Stimulated activated naive CD8-positive, alpha-beta T cell treated with anti-CD3 and anti-CD28 coated beads, Interleukin-15, amount 100 ng/mL, for 72 hours (primary cell): ENCODE measurements at regions not wholly inside any gene's neighbourhood (a gene's known extent, or its start where the extent isn't known, plus 50 kb on each side); places are given as distances from the start of the nearest gene placed in this dataset.

Experiments used
- ATAC-seq: fragments of 150-1000 bp; cut with Tn5 transposase; 2 replicates; pipeline ENCODE4 v1.10.0; 2021; ENCODE audit warnings: mild to moderate bottlenecking, moderate library complexity
- DNase-seq, 2 donors: peaks; one replicate each; pipeline ENCODE4 v3.0.0; 2021 to 2022
- H3K27ac Mint-ChIP-seq, 2 donors: one replicate each; pipeline ENCODE4 v1.8.0; 2022; ENCODE audit warnings: mild to moderate bottlenecking in 2 of 2, mixed read lengths in 2 of 2, moderate library complexity in 2 of 2
- H3K27me3 Mint-ChIP-seq: one replicate; pipeline ENCODE4 v1.8.0; 2022; ENCODE audit warnings: mixed read lengths
- H3K4me1 Mint-ChIP-seq: one replicate; pipeline ENCODE4 v1.8.0; 2022; ENCODE audit warnings: mild to moderate bottlenecking, mixed read lengths
- H3K4me3 Mint-ChIP-seq, 2 donors: one replicate each; pipeline ENCODE4 v1.8.0; 2022; ENCODE audit warnings: mild to moderate bottlenecking in 2 of 2, mixed read lengths in 2 of 2, moderate library complexity in 1 of 2
- H3K9me3 Mint-ChIP-seq, 2 donors: one replicate each; pipeline ENCODE4 v1.8.0; 2022; ENCODE audit warnings: mixed read lengths in 2 of 2

GRCh38 chr12:97756066-97756666 lies 293.6 kb downstream of the RMST start:
- DNase-seq (no peak), ATAC-seq (no peak)
- no peak overlapping the region for H3K4me3 Mint-ChIP-seq
- H3K4me1 Mint-ChIP-seq = no peaks in the 10 kb centered on the region
- H3K9me3 Mint-ChIP-seq = peaks cover 7 to 8% of the 10 kb centered on the region in 2 donors
- H3K27me3 Mint-ChIP-seq = no peaks in the 10 kb centered on the region
- no peak overlapping the region for H3K27ac Mint-ChIP-seq

GRCh38 chr12:97756741-97757140 lies 294.1 kb downstream of the RMST start:
- Mint-ChIP-seq H3K27ac (no peak overlapping the region), H3K4me3 (no peak overlapping the region), H3K27me3 (no peaks in the 10 kb centered on the region), H3K4me1 (no peaks in the 10 kb centered on the region), H3K9me3 (peaks cover 7 to 8% of the 10 kb centered on the region in 2 donors)
- ATAC-seq (no peak), DNase-seq (no peak)

GRCh38 chr12:97757481-97758193 lies 295.0 kb downstream of the RMST start:
- H3K4me1 Mint-ChIP-seq = no peaks in the 10 kb centered on the region
- no peak overlapping the region for H3K27ac Mint-ChIP-seq
- ATAC-seq = no peak

GRCh38 chr12:97758194-97758501 lies 295.5 kb downstream of the RMST start:
- H3K4me1 Mint-ChIP-seq = no peaks in the 10 kb centered on the region
- H3K4me3 Mint-ChIP-seq = no peak overlapping the region
- ATAC-seq (no peak), DNase-seq (no peak)
- no peak overlapping the region for H3K27ac Mint-ChIP-seq
- peaks cover 7 to 8% of the 10 kb centered on the region in 2 donors for H3K9me3 Mint-ChIP-seq
- no peaks in the 10 kb centered on the region for H3K27me3 Mint-ChIP-seq

More at GRCh38 chr12:97757481-97758193, 295.0 kb downstream of the RMST start:
- no peak for DNase-seq
- Mint-ChIP-seq H3K9me3 (peaks cover 7 to 8% of the 10 kb centered on the region in 2 donors), H3K27me3 (no peaks in the 10 kb centered on the region), H3K4me3 (no peak overlapping the region)

GRCh38 chr12:97758586-97758985 lies 296.0 kb downstream of the RMST start:
- H3K9me3 Mint-ChIP-seq = peaks cover 7% of the 10 kb centered on the region in 2 donors
- no peak for DNase-seq
- no peak overlapping the region for H3K4me3 Mint-ChIP-seq
- no peak for ATAC-seq
- no peaks in the 10 kb centered on the region for H3K27me3 Mint-ChIP-seq
- H3K4me1 Mint-ChIP-seq = no peaks in the 10 kb centered on the region
- H3K27ac Mint-ChIP-seq = no peak overlapping the region

GRCh38 chr12:97760601-97761000 lies 298.0 kb downstream of the RMST start:
- no peak for ATAC-seq
- H3K4me3 Mint-ChIP-seq = no peak overlapping the region
- H3K27ac Mint-ChIP-seq = no peak overlapping the region

GRCh38 chr12:97763113-97763512 lies 300.5 kb downstream of the RMST start:
- no peak for ATAC-seq
- no peak overlapping the region for H3K27ac Mint-ChIP-seq
- no peaks in the 10 kb centered on the region for H3K27me3 Mint-ChIP-seq
- peaks cover 3 to 8% of the 10 kb centered on the region in 2 donors for H3K9me3 Mint-ChIP-seq
- no peak overlapping the region for H3K4me3 Mint-ChIP-seq
- DNase-seq = no peak
- no peaks in the 10 kb centered on the region for H3K4me1 Mint-ChIP-seq

More at GRCh38 chr12:97760601-97761000, 298.0 kb downstream of the RMST start:
- peaks cover 3 to 14% of the 10 kb centered on the region in 2 donors for H3K9me3 Mint-ChIP-seq
- DNase-seq = no peak
- no peaks in the 10 kb centered on the region for H3K27me3 Mint-ChIP-seq
- H3K4me1 Mint-ChIP-seq = no peaks in the 10 kb centered on the region

- H3K4me3 Mint-ChIP-seq = no peak overlapping the region
- no peak for DNase-seq
- ATAC-seq = no peak
- H3K4me1 Mint-ChIP-seq = no peaks in the 10 kb centered on the region
- H3K27me3 Mint-ChIP-seq = no peaks in the 10 kb centered on the region
- H3K27ac Mint-ChIP-seq = no peak overlapping the region
- peaks cover 3 to 7% of the 10 kb centered on the region in 2 donors for H3K9me3 Mint-ChIP-seq
These were observed 302.1 kb downstream of the RMST start for GRCh38 chr12:97764700-97765099.

GRCh38 chr12:97767347-97767746 lies 304.7 kb downstream of the RMST start:
- DNase-seq = no peak
- Mint-ChIP-seq H3K27ac (no peak overlapping the region), H3K4me1 (no peaks in the 10 kb centered on the region), H3K4me3 (no peak overlapping the region), H3K9me3 (peaks cover 0 to 7% of the 10 kb centered on the region in 2 donors), H3K27me3 (no peaks in the 10 kb centered on the region)
- ATAC-seq = no peak

- no peak overlapping the region for H3K27ac Mint-ChIP-seq
- no peaks in the 10 kb centered on the region for H3K4me1 Mint-ChIP-seq
- H3K9me3 Mint-ChIP-seq = peaks cover 0 to 9% of the 10 kb centered on the region in 2 donors
- no peaks in the 10 kb centered on the region for H3K27me3 Mint-ChIP-seq
- H3K4me3 Mint-ChIP-seq = no peak overlapping the region
- no peak for ATAC-seq
- no peak for DNase-seq
These were observed 315.5 kb downstream of the RMST start for GRCh38 chr12:97778111-97778510.

GRCh38 chr12:97781342-97781741 lies 318.7 kb downstream of the RMST start:
- Mint-ChIP-seq H3K4me3 (no peak overlapping the region), H3K9me3 (peaks cover 0 to 4% of the 10 kb centered on the region in 2 donors), H3K27ac (no peak overlapping the region), H3K4me1 (no peaks in the 10 kb centered on the region), H3K27me3 (no peaks in the 10 kb centered on the region)
- ATAC-seq = no peak
- no peak for DNase-seq

- Mint-ChIP-seq H3K4me3 (no peak overlapping the region), H3K27me3 (no peaks in the 10 kb centered on the region), H3K9me3 (peaks cover 4 to 7% of the 10 kb centered on the region in 2 donors), H3K4me1 (no peaks in the 10 kb centered on the region), H3K27ac (no peak overlapping the region)
- ATAC-seq (no peak), DNase-seq (no peak)
These were observed 322.3 kb downstream of the RMST start for GRCh38 chr12:97784904-97785303.

- Mint-ChIP-seq H3K9me3 (peaks cover 5 to 7% of the 10 kb centered on the region in 2 donors), H3K27ac (no peak overlapping the region), H3K4me1 (no peaks in the 10 kb centered on the region), H3K27me3 (no peaks in the 10 kb centered on the region), H3K4me3 (no peak overlapping the region)
- DNase-seq (no peak), ATAC-seq (no peak)
These were observed 327.7 kb downstream of the RMST start for GRCh38 chr12:97790281-97790680.

- H3K27me3 Mint-ChIP-seq = no peaks in the 10 kb centered on the region
- no peak overlapping the region for H3K27ac Mint-ChIP-seq
- H3K4me1 Mint-ChIP-seq = no peaks in the 10 kb centered on the region
- peaks cover 8 to 13% of the 10 kb centered on the region in 2 donors for H3K9me3 Mint-ChIP-seq
- no peak for DNase-seq
- H3K4me3 Mint-ChIP-seq = no peak overlapping the region
- no peak for ATAC-seq
These were observed 334.9 kb downstream of the RMST start for GRCh38 chr12:97797473-97797872.

- Mint-ChIP-seq H3K27ac (no peak overlapping the region), H3K4me1 (no peaks in the 10 kb centered on the region), H3K9me3 (peaks cover 8 to 13% of the 10 kb centered on the region in 2 donors), H3K4me3 (no peak overlapping the region), H3K27me3 (no peaks in the 10 kb centered on the region)
- no peak for ATAC-seq
- DNase-seq = no peak
These were observed 338.0 kb downstream of the RMST start for GRCh38 chr12:97800561-97800960.

- no peaks in the 10 kb centered on the region for H3K4me1 Mint-ChIP-seq
- H3K4me3 Mint-ChIP-seq = no peak overlapping the region
- DNase-seq (no peak), ATAC-seq (no peak)
- H3K9me3 Mint-ChIP-seq = peaks cover 8 to 11% of the 10 kb centered on the region in 2 donors
- no peaks in the 10 kb centered on the region for H3K27me3 Mint-ChIP-seq
- H3K27ac Mint-ChIP-seq = no peak overlapping the region
These were observed 339.0 kb downstream of the RMST start for GRCh38 chr12:97801471-97802059.
